ENCODE measurements at regions not wholly inside any gene's neighbourhood (a gene's known extent, or its start where the extent isn't known, plus 50 kb on each side); places are given as distances from the start of the nearest gene placed in this dataset.
"Not testable (repeated sequence)": the region's sequence is repeated elsewhere in the genome, so short reads cannot be mapped to it uniquely, and the experiment has no call there.

DNA sequence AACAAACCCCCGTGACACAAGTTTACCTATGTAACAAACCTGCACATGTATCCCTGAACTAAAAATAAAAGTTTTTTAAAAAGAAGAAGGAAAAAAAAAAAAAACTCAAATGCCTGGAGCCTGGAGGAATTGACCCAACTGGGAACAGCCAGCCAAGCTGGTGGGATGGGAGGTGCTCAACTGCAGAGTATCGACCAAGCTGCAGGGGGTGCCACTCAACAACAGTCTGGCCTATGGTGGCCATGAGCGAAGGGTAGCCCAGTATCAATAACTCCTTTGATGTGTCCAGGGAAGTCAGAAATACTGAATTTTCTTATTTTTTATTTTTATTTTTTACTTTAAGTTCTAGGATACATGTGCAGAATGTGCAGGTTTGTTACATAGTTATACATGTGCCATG, 310.3 kb upstream of the DLGAP1 start:
- no peak for DNase-seq (ENCODE audit: low read depth in 2 of 2)

DNA sequence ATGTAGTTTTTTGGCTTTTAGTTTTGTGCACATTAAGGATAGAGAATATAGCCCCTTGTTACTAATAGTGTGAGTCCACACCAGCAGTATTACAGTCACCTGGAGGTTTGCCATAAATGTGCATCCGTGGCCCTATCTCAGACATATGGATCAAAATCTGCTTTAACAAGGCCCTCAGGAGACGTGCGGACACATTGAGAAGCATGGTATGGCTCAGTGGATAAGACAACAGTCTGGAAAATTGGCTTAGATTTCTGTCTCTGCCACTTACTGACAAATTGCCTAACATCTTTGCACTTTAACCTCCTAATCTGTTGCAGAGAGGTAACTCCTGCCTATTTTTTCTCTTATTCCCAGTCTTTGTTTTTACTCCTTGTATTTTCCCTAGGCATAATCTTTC, 307.2 kb upstream of the DLGAP1 start:
- no peak for DNase-seq (ENCODE audit: low read depth in 2 of 2)

DNA sequence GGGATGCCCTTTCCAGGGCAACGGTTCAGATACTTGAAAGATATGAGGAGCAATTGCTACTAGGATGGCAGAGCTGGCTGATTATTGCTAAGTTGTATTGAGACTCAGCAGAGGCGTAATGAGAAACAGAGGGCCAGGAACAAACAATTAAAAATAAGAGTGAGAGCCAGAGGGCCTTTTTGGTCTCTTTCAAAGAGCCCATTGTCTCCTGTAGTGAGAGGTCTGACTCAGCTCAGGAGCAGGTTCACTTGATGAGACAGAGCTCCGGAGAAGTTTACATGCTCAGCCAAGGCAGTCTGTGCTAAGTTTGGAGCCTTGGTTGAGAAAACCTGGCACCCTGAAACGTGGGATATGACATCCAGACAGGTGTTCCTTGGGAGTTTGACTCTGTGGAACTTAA, 303.9 kb upstream of the DLGAP1 start:
- no peak for DNase-seq (ENCODE audit: low read depth in 2 of 2)

DNA sequence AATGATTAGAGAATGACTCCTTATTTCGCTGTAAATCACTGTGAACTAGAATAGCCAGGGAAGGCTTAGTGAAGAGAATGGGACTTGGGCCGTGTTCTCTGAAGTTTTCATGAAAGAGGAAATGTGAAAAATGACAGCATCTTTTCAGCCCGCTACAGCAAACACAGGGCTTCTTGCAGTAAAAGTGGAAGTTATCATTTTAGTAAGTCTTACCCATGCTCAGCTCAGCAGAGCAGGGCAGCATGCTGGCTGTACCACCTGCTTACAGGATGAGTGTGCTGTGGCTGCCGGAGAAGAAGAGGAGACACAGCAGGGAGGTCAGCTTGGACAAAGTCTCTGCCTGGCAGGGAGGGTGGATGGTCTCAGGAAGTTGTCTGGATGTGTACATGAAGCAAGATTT, 300.7 kb upstream of the DLGAP1 start:
- no peak for DNase-seq (ENCODE audit: low read depth in 2 of 2)

- not testable (repeated sequence) for DNase-seq (ENCODE audit: low read depth in 2 of 2)
Measured at GRCh38 chr18:4753151-4753550, 298.0 kb upstream of the DLGAP1 start.

DNA sequence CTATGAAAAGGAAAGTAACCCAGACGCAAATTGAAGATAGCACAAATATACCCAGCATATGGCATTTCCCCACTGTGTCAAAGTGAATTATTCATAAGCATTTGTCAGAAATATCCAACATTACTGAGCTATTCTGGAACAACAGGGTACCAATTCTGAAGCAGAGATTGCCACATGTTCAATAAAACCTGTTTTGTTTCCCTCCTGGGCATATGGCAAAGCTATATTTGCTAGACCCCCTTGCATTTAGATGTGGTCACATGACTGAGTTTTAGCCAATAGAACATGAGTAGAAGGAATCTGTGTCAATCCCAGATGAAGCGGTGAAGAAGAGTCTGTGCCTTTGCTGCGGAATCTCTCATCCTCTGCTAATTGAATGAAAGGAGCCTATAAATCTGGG, 296.4 kb upstream of the DLGAP1 start:
- no peak for DNase-seq (ENCODE audit: low read depth in 2 of 2)

DNA sequence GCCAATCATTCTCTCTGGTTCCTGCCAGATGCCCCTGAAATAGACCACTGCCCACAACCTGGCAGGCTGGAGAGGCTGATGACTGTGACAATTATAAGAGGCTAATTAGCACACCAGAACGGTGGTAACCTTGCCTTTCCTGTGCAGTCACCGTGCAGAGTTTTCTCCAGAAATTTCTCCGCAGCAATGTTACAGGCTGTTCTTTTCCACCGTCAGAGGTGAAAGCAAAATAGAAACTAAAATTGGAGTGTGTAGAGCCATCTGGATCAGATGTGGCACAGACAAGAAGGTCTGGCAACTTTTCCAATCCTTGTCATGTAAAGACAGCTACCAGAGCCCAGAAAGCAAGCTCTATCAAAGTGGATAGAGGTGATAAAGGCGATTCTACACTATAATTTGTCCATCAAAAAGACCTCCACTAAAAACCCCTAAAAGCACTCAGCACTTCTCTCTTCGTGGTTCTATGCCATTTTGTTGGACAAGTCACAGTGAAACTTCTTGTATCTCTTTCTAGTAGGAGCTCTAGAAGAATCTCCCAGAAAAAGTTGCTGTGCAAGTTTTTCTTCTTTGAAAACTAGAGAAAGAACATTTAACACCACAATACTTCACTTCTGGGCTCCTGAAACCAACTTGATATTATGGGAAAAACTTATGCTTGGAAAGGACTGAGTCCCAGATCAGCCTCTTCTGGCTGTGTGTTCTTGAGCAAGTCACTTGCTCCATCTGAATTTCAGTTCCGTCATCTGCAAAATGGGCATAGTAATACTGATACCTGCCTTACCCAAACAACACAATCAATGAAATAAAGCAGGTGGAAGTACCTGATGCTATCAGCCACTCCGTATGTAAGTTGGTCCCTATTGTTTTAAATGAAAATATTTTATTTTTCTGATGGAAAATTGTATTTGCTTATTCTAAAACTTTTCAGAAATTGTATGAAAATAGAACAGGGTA, 295.6 kb upstream of the DLGAP1 start:
- no peak for DNase-seq (ENCODE audit: low read depth in 2 of 2)

GRCh38 chr18:4748975-4749374, 293.9 kb upstream of the DLGAP1 start:
- DNase-seq (ENCODE audit: low read depth in 2 of 2): no peak

GRCh38 chr18:4734903-4735302, 279.8 kb upstream of the DLGAP1 start:
- DNase-seq (ENCODE audit: low read depth in 2 of 2): no peak

DNA sequence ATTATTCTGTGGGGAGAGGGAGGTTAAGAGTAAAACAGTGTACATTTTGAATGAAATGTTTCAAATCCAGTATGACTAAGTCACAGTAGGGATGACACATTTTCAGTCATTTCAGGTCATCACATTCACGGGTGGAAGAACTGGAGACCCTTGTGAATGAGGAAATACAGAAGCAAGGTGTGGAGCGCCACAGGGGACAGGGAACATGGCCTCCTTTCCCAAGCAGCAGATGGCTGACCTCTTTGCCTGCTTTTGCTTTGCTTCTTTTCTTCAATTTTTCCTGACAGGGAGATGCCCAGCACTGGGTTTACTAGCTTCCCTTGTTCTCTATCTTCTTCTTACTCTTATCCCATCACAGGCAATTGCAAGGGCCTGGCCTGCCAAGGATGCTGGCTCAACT, 278.9 kb upstream of the DLGAP1 start:
- DNase-seq (ENCODE audit: low read depth in 2 of 2): no peak

- no peak for DNase-seq (ENCODE audit: low read depth in 2 of 2)
Measured at GRCh38 chr18:4721545-4721944, 266.4 kb upstream of the DLGAP1 start.

DNA sequence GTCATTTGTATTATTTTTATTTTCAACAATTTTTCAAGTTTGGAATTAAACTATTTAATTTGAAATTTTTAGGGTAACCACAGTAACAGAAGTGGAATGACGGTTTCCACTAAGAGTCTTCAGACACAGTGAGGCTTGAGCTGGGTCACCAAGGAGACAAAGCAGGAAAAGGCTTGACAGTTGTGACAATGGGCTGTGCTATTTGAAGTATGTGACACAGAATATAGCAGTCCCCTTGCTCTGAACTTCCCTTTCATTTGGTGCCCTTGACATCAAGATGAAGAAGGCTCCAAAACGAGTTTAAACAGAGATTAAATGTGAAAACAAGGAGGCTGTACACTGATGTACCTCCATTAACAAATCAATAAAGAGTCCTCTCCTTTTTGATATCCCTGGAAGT, 265.4 kb upstream of the DLGAP1 start:
- no peak for DNase-seq (ENCODE audit: low read depth in 2 of 2)

DNA sequence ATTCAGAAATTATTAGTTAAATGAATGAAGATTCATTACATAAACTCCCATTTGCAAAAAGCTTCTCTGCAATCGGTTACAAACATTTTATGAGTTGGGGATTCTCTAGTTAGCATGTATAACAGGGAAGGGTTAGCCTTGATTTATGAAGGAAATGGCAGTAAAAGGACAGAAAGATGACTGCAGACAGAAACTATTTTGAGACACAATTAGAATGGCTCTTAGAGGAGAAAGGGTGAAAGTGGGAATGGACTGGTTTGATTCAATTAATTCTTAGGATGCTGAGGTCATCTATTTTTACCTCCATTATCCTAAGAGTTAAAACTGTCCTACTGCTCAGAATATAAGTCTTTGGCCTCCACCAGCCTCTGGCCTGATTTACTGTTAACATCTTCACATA, 250.8 kb upstream of the DLGAP1 start:
- no peak for DNase-seq (ENCODE audit: low read depth in 2 of 2)

DNA sequence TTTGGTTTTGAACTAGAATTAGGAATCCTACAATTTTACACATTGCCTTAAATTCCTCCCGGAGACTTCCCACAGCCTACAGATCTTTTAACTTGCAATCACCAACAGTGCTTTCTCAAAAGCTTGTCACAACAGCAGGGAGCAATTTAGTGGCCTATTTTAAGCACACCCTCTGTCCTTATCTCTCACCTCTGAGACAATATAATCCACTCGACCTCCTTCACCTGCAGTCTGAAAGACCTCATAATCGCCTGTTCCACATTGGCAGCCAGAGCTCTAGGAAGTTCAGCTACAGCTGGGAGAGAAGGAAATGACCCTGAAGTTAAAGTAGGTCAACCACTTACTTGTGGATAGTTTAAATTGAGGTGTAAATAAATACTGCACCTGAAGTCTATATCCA, 249.7 kb upstream of the DLGAP1 start:
- DNase-seq (ENCODE audit: low read depth in 2 of 2): no peak

DNA sequence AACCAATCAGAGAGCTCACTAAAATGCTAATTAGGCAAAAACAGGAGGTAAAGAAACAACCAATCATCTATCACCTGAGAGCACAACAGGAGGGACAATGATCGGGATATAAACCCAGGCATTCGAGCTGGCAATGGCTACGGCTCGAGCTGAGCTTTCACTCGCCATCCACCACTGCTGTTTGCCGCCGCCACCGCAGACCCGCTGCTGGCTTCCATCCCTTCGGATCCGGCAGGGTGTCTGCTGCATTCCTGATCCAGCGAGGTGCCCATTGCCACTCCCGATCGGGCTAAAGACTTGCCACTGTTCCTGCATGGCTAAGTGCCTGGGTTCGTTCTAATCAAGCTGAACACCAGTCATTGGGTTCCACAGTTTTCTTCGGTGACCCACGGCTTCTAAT, 236.7 kb upstream of the DLGAP1 start:
- no peak for DNase-seq (ENCODE audit: low read depth in 2 of 2)

DNA sequence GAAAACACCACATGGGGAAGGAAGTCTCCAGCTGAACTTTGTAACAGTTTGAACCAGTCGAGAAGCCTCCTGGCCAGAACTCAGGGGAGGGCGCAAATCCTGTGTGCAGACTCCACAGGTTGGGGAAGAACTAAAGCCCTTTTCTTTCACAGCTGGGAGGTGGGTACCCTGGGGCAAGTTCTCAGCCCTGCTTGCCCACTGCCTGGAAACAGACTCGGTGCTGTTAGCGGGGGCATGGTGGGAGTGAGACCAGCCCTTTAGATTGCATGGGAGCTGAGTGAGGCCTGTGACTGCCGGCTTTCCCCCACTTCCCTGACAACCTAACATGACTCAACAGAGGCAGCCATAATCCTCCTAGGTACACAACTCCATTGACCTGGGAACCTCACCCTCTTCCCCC, 223.6 kb upstream of the DLGAP1 start:
- DNase-seq (ENCODE audit: low read depth in 2 of 2): not testable (repeated sequence)

DNA sequence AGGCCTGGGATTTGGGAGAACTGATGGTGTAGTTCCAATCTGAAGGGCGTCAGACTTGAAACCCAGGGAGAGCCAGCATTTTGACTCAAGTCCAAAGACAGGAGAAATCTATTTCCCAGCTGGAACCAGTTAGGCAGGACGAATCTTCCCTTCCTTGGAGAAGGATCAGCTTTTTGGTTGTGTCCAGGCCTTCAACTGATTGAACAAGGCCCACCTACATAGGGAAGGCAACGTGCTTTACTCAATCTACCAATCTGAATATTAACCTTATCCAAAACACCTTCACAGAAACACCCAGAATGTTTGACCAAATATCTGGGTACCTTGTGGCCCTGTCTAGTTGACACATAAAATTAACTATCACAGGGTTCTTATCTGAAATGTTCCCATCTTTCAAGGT, 221.9 kb upstream of the DLGAP1 start:
- no peak for DNase-seq (ENCODE audit: low read depth in 2 of 2)

GRCh38 chr18:4672162-4672561, 217.1 kb upstream of the DLGAP1 start:
- DNase-seq (ENCODE audit: low read depth in 2 of 2): no peak

GRCh38 chr18:4658804-4659203, 203.7 kb upstream of the DLGAP1 start:
- no peak for DNase-seq (ENCODE audit: low read depth in 2 of 2)

DNA sequence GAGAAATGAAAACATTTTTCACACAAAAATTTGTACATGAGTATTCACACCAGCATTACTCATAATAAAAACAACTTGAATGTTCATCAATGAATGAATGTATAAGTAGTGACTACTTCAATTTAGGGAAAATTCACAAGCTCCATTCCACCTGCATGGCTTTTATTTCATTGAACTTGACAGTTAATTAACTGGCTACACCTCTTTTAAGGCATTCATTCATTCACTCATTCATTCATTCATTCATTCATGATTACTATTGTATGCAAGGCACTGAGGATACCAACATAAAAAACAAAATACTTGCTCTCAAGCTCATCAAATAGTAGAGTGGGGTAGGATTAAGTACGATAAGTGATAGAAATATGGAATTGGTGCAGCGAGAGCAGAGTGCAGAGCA, 198.3 kb upstream of the DLGAP1 start:
- no peak for DNase-seq (ENCODE audit: low read depth in 2 of 2)

DNA sequence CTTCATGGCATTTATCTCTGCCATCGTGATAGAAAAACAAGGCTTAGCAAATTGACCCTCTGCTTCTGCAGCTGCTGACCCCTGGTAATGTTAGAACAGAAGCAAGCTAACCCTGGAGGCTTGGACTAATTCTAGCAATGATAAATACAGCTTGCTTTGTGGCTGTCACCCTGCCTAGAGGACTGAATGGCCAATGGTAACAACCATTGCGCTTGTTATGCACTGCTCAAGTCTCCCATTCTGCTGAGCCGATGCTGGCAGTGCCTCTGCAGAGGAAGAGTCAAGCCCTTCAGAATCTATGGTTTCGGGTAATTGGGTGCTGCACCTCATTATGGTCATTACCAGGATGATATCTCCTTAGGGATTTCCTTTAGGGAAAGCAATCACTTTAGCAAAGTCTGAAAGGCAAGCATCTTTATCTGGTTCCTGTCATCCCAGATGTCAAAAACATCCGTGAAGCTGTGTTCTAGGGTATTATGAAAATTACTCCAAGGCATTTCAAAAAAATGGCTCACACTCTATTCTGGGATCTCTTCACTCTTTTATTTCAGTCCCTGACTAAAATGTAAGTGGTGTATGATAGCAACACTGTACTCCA, 186.8 kb upstream of the DLGAP1 start:
- DNase-seq (ENCODE audit: low read depth in 2 of 2): no peak

GRCh38 chr18:4640349-4641012, 185.4 kb upstream of the DLGAP1 start:
- DNase-seq (ENCODE audit: low read depth in 2 of 2): no peak

All from stimulated activated CD8-positive, alpha-beta memory T cell treated with anti-CD3 and anti-CD28 coated beads, Interleukin-7, amount 100 ng/mL, for 4 hours (primary cell).